ENCODE measurements at regions not wholly inside any gene's neighbourhood (a gene's known extent, or its start where the extent isn't known, plus 50 kb on each side); places are given as distances from the start of the nearest gene placed in this dataset.

DNA sequence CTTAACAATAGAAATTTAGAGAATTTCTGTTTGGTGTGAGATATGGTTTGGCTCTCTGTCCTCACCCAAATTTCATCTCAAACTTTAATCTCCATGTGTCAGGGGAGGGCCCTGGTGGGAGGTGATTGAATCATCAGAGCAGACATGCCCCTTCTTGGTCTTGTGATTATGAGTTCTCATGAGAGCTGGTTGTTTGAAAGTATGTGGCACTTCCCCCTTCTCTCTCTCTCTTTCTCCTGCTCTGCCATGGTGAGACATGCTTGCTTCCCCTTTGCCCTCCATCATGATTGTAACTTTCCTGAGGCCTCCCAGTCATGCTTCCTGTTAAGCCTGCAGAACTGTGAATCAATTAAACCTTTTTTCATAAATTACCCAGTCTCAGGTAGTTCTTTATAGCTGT is 524.7 kb upstream of the ACVR2A start:
- no peak for FAIRE-seq
- H3K4me3 ChIP-seq (ENCODE audit: low read depth, low read length) = no peak overlapping the region
- peak; percentile 19 for DNase-seq (ENCODE audit: low read depth)
- TF ChIP-seq, protein P1, sequence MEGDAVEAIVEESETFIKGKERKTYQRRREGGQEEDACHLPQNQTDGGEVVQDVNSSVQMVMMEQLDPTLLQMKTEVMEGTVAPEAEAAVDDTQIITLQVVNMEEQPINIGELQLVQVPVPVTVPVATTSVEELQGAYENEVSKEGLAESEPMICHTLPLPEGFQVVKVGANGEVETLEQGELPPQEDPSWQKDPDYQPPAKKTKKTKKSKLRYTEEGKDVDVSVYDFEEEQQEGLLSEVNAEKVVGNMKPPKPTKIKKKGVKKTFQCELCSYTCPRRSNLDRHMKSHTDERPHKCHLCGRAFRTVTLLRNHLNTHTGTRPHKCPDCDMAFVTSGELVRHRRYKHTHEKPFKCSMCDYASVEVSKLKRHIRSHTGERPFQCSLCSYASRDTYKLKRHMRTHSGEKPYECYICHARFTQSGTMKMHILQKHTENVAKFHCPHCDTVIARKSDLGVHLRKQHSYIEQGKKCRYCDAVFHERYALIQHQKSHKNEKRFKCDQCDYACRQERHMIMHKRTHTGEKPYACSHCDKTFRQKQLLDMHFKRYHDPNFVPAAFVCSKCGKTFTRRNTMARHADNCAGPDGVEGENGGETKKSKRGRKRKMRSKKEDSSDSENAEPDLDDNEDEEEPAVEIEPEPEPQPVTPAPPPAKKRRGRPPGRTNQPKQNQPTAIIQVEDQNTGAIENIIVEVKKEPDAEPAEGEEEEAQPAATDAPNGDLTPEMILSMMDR (IDR thresholded peaks at IDR 0.05; ENCODE audit: insufficient read depth, low read length, severe bottlenecking) = no peak
- no peaks in the 10 kb centered on the region for H3K36me3 ChIP-seq (ENCODE audit: control insufficient read depth, insufficient read depth, low read length)
- H3K27me3 ChIP-seq (ENCODE audit: control insufficient read depth, insufficient read depth, low read length) = no peaks in the 10 kb centered on the region

DNA sequence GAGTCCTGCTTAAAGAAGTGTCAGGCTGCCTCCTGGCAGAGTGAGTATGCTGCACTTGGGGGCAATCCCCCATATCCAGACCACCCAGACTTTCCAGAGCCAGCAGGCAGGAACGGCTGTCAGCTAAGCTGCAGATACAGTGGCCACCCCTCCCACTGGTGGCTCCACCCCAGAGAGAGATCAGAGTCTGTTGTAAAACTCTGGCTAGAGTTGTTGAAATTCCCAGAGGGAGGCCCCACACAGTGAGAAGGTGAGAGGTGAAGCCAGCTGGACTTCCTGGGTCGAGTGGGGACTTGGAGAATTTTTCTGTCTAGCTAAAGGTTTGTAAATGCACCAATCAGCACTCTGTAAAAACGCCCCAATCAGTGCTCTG is 533.8 kb upstream of the ACVR2A start:
- Histone ChIP-seq H3K4me3 (ENCODE audit: low read depth, low read length) (no peak overlapping the region), H3K27me3 (ENCODE audit: control insufficient read depth, insufficient read depth, low read length) (no peaks in the 10 kb centered on the region), H3K36me3 (ENCODE audit: control insufficient read depth, insufficient read depth, low read length) (no peaks in the 10 kb centered on the region)
- DNase-seq (ENCODE audit: low read depth) (no peak), FAIRE-seq (no peak)
- TF ChIP-seq, protein P1 (IDR thresholded peaks at IDR 0.05; ENCODE audit: insufficient read depth, low read length, severe bottlenecking) = no peak

DNA sequence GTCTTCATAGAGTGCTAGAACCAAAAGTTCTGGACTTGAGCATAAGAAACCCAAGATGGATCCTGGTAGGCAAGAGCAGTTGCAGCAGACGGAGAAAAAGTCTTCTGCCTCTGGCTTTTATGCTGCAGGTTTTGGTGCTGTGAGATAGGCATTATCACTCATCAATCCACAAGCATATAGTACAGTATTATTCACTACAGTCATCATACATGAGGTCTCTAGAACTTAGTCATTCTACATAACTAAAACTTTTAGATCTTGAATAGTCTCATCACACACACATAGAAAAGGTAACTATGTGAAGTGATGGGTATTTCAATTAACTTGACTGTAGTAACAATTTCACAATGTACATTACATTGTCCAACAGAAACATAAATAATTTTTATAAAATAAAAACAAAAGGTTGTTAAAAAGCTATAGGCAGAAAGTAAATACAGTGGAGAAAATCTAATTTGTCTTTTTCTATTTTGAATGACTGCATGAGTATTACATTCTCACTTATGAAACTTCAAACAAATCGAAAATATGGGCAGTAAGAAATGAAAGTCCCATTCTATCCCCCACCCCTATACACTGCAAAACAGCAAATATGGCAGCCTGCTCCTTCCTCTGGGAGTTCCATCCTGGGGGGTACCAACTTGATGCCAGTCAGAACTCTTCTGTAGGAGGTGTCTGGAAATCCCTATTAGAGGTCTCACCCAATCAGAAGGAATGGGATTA is 534.3 kb upstream of the ACVR2A start:
- Histone ChIP-seq H3K27me3 (ENCODE audit: control insufficient read depth, insufficient read depth, low read length) (no peaks in the 10 kb centered on the region), H3K36me3 (ENCODE audit: control insufficient read depth, insufficient read depth, low read length) (no peaks in the 10 kb centered on the region), H3K4me3 (ENCODE audit: low read depth, low read length) (no peak overlapping the region)
- DNase-seq (ENCODE audit: low read depth) (no peak), FAIRE-seq (no peak)
- TF ChIP-seq, protein P1 (IDR thresholded peaks at IDR 0.05; ENCODE audit: insufficient read depth, low read length, severe bottlenecking) = no peak

DNA sequence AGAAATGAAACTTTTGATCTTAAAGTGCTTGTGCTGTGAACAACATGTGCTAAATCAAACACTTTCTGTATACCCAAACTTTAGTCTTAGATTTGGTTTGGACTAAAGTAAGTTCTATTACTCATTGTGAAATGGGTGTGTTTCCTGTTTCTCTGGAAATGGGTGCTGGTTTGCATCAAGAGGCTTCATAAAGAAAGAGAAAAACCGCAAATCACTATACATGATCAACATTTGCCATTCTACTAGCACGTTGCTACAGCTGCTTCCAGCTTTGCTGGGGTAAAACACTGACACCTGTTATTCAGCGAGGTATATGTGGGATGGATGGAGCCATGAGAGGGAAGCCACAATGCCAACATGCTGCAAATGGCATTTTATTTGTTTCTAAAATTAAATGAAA is 547.0 kb upstream of the ACVR2A start:
- H3K4me3 ChIP-seq (ENCODE audit: low read depth, low read length) = no peak overlapping the region
- no peak for DNase-seq (ENCODE audit: low read depth)
- H3K36me3 ChIP-seq (ENCODE audit: control insufficient read depth, insufficient read depth, low read length) = no peaks in the 10 kb centered on the region
- TF ChIP-seq, protein P1 (IDR thresholded peaks at IDR 0.05; ENCODE audit: insufficient read depth, low read length, severe bottlenecking) = no peak
- H3K27me3 ChIP-seq (ENCODE audit: control insufficient read depth, insufficient read depth, low read length) = no peaks in the 10 kb centered on the region
- FAIRE-seq = no peak

DNA sequence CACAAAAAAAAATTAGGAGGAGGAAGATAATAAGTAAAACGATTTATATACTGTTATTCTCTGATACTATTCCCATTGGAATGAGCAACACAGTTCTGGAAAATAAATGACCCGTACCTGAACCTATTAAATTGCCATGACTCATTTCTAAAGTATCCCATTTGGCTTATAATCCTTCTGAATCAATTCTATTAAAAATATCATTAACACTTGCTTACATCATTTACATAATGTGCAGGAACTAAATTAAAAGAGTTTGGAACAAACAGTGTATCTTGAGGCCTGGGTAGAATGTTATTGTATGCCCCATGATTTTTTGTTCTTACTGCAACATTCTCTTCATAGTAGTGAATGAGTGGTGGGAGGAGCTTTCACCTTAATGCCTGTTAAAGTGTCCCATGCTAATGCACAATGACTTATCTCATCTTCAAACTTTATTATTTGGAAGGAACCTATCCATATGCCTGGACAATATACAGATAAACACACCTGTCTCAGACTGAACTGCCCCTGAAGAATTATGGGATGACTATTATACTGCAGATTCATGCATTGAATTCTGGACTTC is 549.9 kb upstream of the ACVR2A start:
- H3K27me3 ChIP-seq (ENCODE audit: control insufficient read depth, insufficient read depth, low read length) = no peaks in the 10 kb centered on the region
- no peak for FAIRE-seq
- TF ChIP-seq, protein P1 (IDR thresholded peaks at IDR 0.05; ENCODE audit: insufficient read depth, low read length, severe bottlenecking) = no peak
- peak; percentile 60 for DNase-seq (ENCODE audit: low read depth)
- H3K36me3 ChIP-seq (ENCODE audit: control insufficient read depth, insufficient read depth, low read length) = no peaks in the 10 kb centered on the region
- H3K4me3 ChIP-seq (ENCODE audit: low read depth, low read length) = no peak overlapping the region

All from bronchial epithelial cell (primary cell).